Tibial nerve (tissue), 4 donors: ENCODE measurements at regions not wholly inside any gene's neighbourhood (a gene's known extent, or its start where the extent isn't known, plus 50 kb on each side); places are given as distances from the start of the nearest gene placed in this dataset.

ENCODE experiments used
- EP300 ChIP-seq, 2 donors: sonication (generic); formaldehyde crosslinking; IDR thresholded peaks; one replicate each; pipeline ENCODE4 v1.6.1; 2017; ENCODE audit warnings: antibody characterized with exemption in 2 of 2, mild to moderate bottlenecking in 1 of 2
- POLR2A ChIP-seq, 2 donors: fragments of 450-650 bp; IDR thresholded peaks; one replicate each; pipeline ENCODE4 v1.6.1; 2017; ENCODE audit warnings: antibody characterized with exemption in 2 of 2, mild to moderate bottlenecking in 2 of 2, moderate library complexity in 2 of 2
- TF ChIP-seq, protein P1 (sequence below), 5 experiments: fragments of 200-600 bp in 3 of 5; fragments of 450-650 bp in 2 of 5; sonication (generic) in 3 of 5; IDR thresholded peaks; one replicate each; pipeline ENCODE4 v1.5.1; 2016 to 2019; ENCODE audit warnings: antibody characterized with exemption in 5 of 5, mild to moderate bottlenecking in 3 of 5, moderate library complexity in 2 of 5

DNA sequence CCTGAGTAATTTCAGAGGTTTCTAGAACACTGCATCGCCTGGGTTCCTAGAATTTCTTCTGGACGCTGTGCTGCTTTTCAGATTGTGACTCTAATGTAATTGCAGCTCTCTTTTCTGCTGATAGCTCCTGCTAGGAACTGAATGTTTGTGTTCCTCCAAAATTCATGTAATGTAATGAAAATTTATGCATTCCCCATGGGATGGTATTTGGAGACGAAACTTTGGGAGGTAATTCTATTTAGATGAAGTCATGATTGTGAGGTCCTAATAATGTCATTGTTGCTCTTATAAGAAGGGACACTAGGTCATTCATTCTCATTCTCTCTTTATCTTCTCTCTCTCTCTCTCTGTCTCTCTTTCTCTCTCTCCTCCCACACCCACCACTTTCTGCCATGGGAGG, 223.9 kb upstream of the DOK6 start:
- TF ChIP-seq POLR2A (IDR thresholded peaks at IDR 0.05), result no peak
- TF ChIP-seq, protein P1, sequence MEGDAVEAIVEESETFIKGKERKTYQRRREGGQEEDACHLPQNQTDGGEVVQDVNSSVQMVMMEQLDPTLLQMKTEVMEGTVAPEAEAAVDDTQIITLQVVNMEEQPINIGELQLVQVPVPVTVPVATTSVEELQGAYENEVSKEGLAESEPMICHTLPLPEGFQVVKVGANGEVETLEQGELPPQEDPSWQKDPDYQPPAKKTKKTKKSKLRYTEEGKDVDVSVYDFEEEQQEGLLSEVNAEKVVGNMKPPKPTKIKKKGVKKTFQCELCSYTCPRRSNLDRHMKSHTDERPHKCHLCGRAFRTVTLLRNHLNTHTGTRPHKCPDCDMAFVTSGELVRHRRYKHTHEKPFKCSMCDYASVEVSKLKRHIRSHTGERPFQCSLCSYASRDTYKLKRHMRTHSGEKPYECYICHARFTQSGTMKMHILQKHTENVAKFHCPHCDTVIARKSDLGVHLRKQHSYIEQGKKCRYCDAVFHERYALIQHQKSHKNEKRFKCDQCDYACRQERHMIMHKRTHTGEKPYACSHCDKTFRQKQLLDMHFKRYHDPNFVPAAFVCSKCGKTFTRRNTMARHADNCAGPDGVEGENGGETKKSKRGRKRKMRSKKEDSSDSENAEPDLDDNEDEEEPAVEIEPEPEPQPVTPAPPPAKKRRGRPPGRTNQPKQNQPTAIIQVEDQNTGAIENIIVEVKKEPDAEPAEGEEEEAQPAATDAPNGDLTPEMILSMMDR (IDR thresholded peaks at IDR 0.05), result no peak
- TF ChIP-seq EP300 (IDR thresholded peaks at IDR 0.05), result no peak
